OCI-LY3 (cell line): ENCODE measurements at regions not wholly inside any gene's neighbourhood (a gene's known extent, or its start where the extent isn't known, plus 50 kb on each side); places are given as distances from the start of the nearest gene placed in this dataset.
A peak's percentile ranks its signal among the peaks of the same experiment; 100 is the strongest.

ENCODE experiments used
- H2AFZ ChIP-seq: fragments of 200-600, 300-600 bp; shearing (Covaris generic); 2 replicates; pipeline ENCODE4 v1.6.0; 2014; ENCODE audit warnings: antibody characterized with exemption, low read depth, low read length
- H3K27ac ChIP-seq: fragments of 200-600, 300-600 bp; sonication (generic); 2 replicates; pipeline ENCODE4 v1.5.1; 2014; ENCODE audit warnings: mild to moderate bottlenecking, low read length, moderate library complexity, mixed read lengths
- H3K27me3 ChIP-seq: fragments of 200-600, 300-600 bp; sonication (generic); 2 replicates; pipeline ENCODE4 v1.6.1; 2014; ENCODE audit warnings: low read depth, low read length, mixed read lengths
- H3K36me3 ChIP-seq: fragments of 200-600, 300-600 bp; sonication (generic); replicated peaks from 2 replicates; pipeline ENCODE3; 2014; ENCODE audit warnings: low read depth, low read length, mixed read lengths
- H3K4me1 ChIP-seq: fragments of 300-600, 200-600 bp; sonication (generic); 2 replicates; pipeline ENCODE4 v1.6.1; 2014; ENCODE audit warnings: low read length, mixed read lengths
- H3K4me2 ChIP-seq: fragments of 200-600, 300-600 bp; sonication (generic); 2 replicates; pipeline ENCODE4 v1.6.1; 2014; ENCODE audit warnings: low read length, mixed read lengths
- H3K4me3 ChIP-seq: fragments of 300-600, 200-600 bp; sonication (generic); 2 replicates; pipeline ENCODE4 v1.5.1; 2014; ENCODE audit warnings: antibody characterized with exemption, mild to moderate bottlenecking, low read length, moderate library complexity
- H3K79me2 ChIP-seq: fragments of 300-600, 200-600 bp; shearing (Covaris generic); 2 replicates; pipeline ENCODE4 v1.6.1; 2014; ENCODE audit warnings: mild to moderate bottlenecking, low read length, mixed read lengths
- H3K9ac ChIP-seq: fragments of 300-600, 200-600 bp; shearing (Covaris generic); 2 replicates; pipeline ENCODE4 v1.6.0; 2014; ENCODE audit warnings: mild to moderate bottlenecking, low read length, moderate library complexity
- H3K9me3 ChIP-seq: fragments of 200-600, 300-600 bp; shearing (Covaris generic); 2 replicates; pipeline ENCODE4 v1.6.1; 2014; ENCODE audit warnings: low read length, mixed read lengths; ENCODE audit not compliant: insufficient read depth
- H4K20me1 ChIP-seq: fragments of 200-600, 300-600 bp; sonication (generic); 2 replicates; pipeline ENCODE4 v1.6.1; 2016; ENCODE audit warnings: low read length, mixed read lengths; ENCODE audit not compliant: insufficient read depth
- CTCF ChIP-seq: fragments of 200-600, 300-600 bp; sonication (generic); IDR thresholded peaks from 2 replicates; pipeline ENCODE4 v1.5.1; 2014; ENCODE audit warnings: antibody characterized with exemption, low read length, low read depth
- EZH2phosphoT487 ChIP-seq: fragments of 200-600 bp; shearing (Covaris generic); IDR thresholded peaks from 2 replicates; pipeline ENCODE4 v1.6.1; 2018; ENCODE audit warnings: antibody characterized with exemption, mixed run types, low read depth

- Histone ChIP-seq H3K9me3 (no peaks in the 10 kb centered on the region; the same call in 1 of the 2 replicates), H3K4me1 (peaks cover 29% of the 10 kb centered on the region), H3K79me2 (no peaks in the 10 kb centered on the region), H3K27me3 (no peaks in the 10 kb centered on the region), H3K4me2 (no peak overlapping the region), H2AFZ (no peak overlapping the region), H3K9ac (no peak overlapping the region), H3K4me3 (no peak overlapping the region), H3K36me3 (no peaks in the 10 kb centered on the region), H3K27ac (no peak overlapping the region), H4K20me1 (no peaks in the 10 kb centered on the region)
- TF ChIP-seq EZH2phosphoT487, result no peak
- no peak for TF ChIP-seq CTCF
Measured at GRCh38 chr2:144707736-144708326, 187.9 kb upstream of the ZEB2 start.

- H3K9me3 ChIP-seq, result no peaks in the 10 kb centered on the region; the same call in 1 of the 2 replicates
- H3K4me3 ChIP-seq, result no peak overlapping the region
- no peaks in the 10 kb centered on the region for H3K36me3 ChIP-seq
- no peak overlapping the region for H3K4me2 ChIP-seq
- no peaks in the 10 kb centered on the region for H4K20me1 ChIP-seq
- no peaks in the 10 kb centered on the region for H3K79me2 ChIP-seq
- H3K4me1 ChIP-seq, result peaks cover 40% of the 10 kb centered on the region
- H2AFZ ChIP-seq, result no peak overlapping the region
- no peak overlapping the region for H3K9ac ChIP-seq
- H3K27me3 ChIP-seq, result no peaks in the 10 kb centered on the region
- TF ChIP-seq EZH2phosphoT487, result no peak
- TF ChIP-seq CTCF, result no peak
- no peak overlapping the region for H3K27ac ChIP-seq
Measured at GRCh38 chr2:144706647-144707046, 186.7 kb upstream of the ZEB2 start.

DNA sequence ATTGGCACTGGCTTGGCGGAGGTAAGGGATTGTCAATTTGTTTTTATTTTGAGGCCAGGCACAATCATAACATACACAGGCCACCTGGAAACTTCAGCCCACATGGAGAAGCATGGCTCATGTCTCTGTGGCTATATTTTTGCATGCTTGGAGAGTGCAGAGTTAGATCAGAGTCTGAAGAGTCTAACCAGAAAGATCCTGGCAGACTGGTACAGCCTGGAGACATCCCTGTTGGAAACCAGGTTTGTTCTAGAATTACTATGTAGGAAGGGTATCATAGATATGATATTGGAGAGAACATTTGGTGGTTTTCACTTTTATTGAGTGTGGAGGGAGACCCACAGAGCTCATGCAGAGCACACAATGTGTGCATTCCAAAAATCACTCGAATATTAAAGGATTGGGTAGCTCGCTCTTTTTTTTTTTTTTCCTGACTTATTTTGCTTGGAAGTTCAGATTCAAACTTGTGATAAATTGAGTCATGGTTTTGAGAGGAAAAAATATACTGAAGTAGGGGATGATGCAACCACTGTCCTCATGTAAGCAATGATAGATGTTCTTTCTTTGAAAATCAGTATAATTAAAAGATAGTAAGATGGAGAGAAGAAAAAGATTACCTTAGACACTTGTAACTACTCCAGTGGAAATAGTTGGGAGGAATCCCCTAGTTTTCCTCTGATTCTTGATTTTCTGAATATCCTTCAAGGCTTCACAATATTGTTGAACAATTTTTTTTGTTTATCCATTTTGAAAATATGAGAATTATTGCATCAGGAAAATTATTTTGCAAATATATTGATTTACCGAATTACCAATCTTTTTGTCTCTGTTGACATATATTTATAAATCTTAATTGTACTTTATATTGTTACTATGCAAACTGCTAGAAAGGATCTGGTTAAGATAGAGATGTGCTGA is 185.7 kb upstream of the ZEB2 start:
- Histone ChIP-seq H4K20me1 (no peaks in the 10 kb centered on the region), H3K4me3 (no peak overlapping the region)

More for the DNA sequence above, 185.7 kb upstream of the ZEB2 start:
- Histone ChIP-seq H3K79me2 (no peaks in the 10 kb centered on the region), H3K27ac (no peak overlapping the region), H3K36me3 (no peaks in the 10 kb centered on the region), H3K4me2 (peak overlapping the region; percentile 70; the same call in 1 of the 2 replicates), H3K9me3 (no peaks in the 10 kb centered on the region; the same call in 1 of the 2 replicates), H3K9ac (no peak overlapping the region), H2AFZ (no peak overlapping the region), H3K27me3 (no peaks in the 10 kb centered on the region), H3K4me1 (peaks cover 47% of the 10 kb centered on the region)
- TF ChIP-seq CTCF, result no peak
- TF ChIP-seq EZH2phosphoT487, result no peak
